GM23248 (cell line): ENCODE measurements at regions not wholly inside any gene's neighbourhood (a gene's known extent, or its start where the extent isn't known, plus 50 kb on each side); places are given as distances from the start of the nearest gene placed in this dataset.

Experiments
- EZH2 ChIP-seq: fragments of 200-600 bp; sonication (generic); IDR thresholded peaks from 2 replicates; pipeline ENCODE4 v1.6.1; 2018; ENCODE audit warnings: antibody characterized with exemption, mild to moderate bottlenecking; ENCODE audit not compliant: insufficient read depth, poor library complexity, severe bottlenecking
- EZH2phosphoT487 ChIP-seq: fragments of 200-600 bp; sonication (generic); IDR thresholded peaks from 2 replicates; pipeline ENCODE4 v1.6.1; 2018; ENCODE audit warnings: antibody characterized with exemption, moderate library complexity, mild to moderate bottlenecking, low read depth; ENCODE audit not compliant: insufficient read depth

DNA sequence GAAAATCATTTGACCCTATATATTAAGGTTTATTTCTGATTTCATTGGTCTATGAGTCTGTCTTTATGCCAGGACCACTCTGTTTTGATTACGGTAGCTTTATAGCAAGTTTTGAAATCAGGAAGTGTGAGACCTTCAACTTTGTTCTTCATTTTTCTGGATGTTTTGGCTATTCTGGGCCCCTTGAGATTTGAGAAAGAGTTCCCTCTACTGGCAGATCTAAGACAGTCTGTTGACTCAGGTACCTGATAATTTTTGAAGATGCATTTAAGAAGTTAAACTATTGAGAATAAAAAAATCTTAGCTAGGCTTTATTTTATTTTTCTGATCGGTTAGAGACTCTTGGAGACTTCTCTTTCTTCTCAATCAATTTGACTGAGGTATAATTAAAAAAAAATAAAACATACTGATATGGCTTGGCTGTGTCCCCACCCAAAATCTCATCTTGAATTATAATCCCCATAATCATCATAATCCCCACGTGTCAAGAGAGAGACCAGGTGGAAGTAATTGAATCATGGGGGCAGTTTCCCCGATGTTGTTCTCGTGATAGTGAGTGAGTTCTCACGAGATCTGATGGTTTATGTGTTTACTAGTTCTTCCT, 209.2 kb downstream of the SNX10 start:
- TF ChIP-seq EZH2phosphoT487 (no peak), EZH2 (no peak)
